ENCODE measurements at regions not wholly inside any gene's neighbourhood (a gene's known extent, or its start where the extent isn't known, plus 50 kb on each side); places are given as distances from the start of the nearest gene placed in this dataset.

- no peak for TF ChIP-seq POLR2A (IDR thresholded peaks at IDR 0.05)
- TF ChIP-seq, protein P1, sequence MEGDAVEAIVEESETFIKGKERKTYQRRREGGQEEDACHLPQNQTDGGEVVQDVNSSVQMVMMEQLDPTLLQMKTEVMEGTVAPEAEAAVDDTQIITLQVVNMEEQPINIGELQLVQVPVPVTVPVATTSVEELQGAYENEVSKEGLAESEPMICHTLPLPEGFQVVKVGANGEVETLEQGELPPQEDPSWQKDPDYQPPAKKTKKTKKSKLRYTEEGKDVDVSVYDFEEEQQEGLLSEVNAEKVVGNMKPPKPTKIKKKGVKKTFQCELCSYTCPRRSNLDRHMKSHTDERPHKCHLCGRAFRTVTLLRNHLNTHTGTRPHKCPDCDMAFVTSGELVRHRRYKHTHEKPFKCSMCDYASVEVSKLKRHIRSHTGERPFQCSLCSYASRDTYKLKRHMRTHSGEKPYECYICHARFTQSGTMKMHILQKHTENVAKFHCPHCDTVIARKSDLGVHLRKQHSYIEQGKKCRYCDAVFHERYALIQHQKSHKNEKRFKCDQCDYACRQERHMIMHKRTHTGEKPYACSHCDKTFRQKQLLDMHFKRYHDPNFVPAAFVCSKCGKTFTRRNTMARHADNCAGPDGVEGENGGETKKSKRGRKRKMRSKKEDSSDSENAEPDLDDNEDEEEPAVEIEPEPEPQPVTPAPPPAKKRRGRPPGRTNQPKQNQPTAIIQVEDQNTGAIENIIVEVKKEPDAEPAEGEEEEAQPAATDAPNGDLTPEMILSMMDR (IDR thresholded peaks at IDR 0.05), result no peak
Measured at GRCh38 chr18:10290638-10291235, 163.7 kb upstream of the APCDD1 start.
